KG1 (cell line): ENCODE measurements at regions not wholly inside any gene's neighbourhood (a gene's known extent, or its start where the extent isn't known, plus 50 kb on each side); places are given as distances from the start of the nearest gene placed in this dataset.

Experiments
- DNase-seq: peaks from one replicate; lab custom pipeline; 2025; lab: John Stamatoyannopoulos, UW

DNA sequence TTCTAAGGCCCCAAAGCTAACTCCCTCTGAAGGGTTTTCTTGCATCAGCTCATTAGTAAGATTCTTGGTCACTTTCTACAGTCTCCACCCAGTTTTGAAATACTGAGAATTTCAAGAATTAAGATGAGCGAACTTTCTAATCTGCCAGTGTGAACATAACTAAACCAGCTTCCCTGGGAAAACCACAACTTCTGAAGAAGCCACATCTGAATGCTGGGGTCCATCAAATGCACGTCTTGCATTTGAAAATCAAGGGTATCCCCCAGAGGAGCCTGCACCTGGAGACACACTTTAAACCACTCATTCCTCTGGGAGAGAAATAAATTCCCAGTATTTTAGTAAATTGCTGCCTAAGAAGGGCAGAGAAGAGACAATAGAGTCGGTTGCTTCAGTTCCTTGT is 292.1 kb upstream of the CDH4 start:
- no peak for DNase-seq

- DNase-seq: no peak
These were observed 291.6 kb upstream of the CDH4 start for GRCh38 chr20:60960500-60960899.

GRCh38 chr20:60961551-60961950 is 290.5 kb upstream of the CDH4 start:
- no peak for DNase-seq

DNA sequence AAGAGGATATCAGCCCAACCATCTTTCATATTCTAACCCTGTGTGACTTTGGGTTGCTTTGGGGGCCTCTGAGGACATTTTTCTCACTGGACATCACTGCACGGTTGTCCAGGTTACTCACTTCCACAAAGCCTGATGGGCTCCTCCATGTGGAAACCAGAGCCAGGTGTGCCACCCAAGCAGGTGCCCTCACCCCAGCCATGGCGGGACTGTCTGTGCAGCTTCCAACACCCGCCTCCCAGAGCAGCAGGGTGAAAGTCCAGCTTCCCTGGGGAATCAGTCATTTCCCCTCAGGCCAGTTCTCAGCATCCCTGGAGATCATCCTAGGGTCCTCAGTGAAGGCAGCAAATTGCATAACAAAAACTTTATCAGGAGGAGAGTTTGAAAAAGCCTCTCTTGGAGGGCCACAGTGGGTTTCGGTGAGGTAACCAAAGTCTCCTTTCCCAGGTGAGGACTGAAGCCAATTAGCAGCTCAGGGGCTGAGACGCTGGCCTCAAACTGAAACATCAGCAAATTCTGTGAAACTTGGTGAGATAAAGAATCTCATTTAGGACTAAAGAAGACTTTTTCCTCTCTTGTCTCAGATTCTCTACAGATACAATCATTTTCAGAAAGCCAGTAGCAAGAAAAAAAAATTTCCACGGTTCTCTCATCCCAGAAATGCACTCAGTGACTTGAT is 289.6 kb upstream of the CDH4 start:
- no peak for DNase-seq

GRCh38 chr20:60963146-60963545 is 288.9 kb upstream of the CDH4 start:
- no peak for DNase-seq

DNA sequence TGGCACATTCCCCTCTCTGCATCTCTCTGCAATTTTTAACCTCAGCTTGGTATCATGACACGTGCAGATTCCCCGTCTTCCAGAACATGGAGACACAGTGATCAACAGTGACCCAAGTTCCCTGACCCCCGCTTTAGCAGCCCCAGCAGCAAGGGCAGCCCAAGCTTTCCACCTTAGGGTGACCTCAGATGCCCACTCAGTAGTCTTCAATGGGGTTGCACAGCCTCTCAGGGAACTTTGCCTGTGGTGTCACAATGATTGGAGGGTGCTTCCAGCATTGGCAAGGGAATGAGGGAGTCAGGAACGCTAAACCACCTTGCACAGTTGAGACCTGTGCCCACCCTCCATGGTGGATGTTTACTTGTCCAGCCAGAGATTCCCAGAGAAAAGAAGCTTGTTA is 287.1 kb upstream of the CDH4 start:
- DNase-seq: no peak

DNA sequence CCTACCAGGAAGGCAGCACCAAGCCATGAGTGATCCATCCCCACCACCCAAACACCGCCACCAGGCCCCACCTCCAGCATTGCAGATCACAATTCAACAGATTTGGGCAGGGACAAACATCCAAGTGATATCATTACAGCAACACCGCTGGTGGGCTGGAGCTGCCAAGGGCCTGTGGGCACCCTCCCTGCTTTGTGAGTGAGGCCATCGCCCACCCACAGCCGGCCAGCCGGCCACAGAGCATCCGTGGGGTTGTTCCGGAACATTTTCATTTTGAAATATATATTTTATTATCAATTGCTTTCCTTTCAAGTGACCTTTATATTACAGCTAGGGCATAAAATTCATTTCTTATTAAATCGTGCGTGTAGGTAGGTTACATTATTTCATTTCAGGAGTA is 286.0 kb upstream of the CDH4 start:
- no peak for DNase-seq

- DNase-seq: no peak
These were observed 285.3 kb upstream of the CDH4 start for GRCh38 chr20:60966766-60967165.

- DNase-seq: no peak
These were observed 284.4 kb upstream of the CDH4 start for GRCh38 chr20:60967431-60968316.

DNA sequence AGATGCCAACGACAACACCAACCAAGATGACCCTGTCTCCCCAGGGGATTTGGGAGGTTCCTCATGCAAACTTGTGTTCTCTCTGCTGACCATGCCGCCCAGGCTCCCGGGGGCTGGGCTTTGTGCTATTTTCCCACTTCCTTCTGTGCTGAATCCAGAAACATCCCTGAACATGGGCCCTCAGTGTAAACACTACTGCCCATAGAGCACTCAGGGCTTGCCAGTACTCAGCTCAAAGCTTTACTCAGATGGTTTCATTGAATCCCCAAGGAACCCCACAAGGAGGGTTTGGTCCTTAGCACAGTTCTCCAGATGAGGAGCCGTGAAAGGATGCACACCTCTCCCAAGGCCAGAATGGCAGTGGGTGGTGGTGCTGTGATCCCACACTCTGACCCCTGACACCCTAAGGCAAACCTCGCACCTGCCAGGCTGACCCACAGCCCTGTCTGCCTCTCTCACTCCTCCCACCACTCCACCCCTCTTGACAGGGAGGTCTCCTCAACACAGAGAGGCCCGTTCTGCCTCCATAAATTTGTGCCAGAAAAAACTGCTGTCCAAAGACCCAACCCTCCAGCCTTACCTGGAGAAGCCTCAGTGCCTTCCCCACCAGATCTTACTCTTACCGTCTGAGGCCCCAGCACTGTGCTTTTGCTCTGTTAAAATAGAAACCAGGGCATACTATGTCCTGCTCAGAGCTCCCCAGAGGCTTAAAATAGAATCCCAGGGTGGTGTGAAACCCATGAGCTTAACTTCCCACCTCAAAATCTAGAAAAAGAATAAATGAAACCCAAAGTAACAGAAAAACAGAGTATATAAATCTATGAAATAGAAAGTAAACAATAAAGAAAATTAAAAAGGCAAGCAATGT is 283.0 kb upstream of the CDH4 start:
- DNase-seq: no peak

DNA sequence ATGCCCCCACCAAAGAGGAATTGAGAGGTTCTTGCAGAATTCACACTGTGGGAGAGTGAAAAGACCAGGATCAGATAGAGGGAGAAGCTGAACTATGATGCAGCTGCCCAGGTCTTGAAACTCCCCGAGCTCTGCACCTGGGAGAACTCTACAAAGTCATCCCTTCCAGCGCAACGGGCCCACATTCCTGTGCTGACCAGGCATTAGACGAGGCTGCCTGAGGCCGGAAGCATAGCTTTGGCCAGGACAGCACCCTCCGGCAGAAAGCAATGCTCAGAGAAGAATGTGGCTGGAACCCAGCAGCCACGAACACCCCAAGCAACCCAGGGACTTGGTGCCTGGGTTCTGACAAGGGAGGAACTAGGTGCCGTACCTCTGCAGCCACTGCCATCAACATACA is 281.5 kb upstream of the CDH4 start:
- DNase-seq: no peak

DNA sequence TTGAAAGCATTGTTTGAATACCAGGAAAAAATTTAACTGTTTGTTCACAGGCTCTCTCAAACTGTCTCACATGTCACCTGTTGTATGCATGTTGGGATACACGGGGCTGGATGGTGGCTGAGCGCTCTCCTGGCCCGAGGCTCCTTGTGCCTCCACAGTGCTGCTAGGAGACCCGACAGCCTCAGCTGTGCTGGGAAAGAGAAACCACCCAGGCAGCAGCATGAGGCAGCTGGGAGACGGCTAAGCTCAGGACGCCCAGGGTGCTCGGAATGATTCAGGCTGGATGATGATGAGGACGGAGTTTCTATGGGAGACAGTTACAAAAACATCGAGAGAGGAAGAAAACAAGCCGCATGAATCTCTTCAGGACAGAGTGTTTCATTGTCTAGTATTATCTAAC is 278.0 kb upstream of the CDH4 start:
- DNase-seq: no peak

- DNase-seq: no peak
These were observed 277.6 kb upstream of the CDH4 start for GRCh38 chr20:60974441-60974945.

GRCh38 chr20:60976139-60976538 is 275.9 kb upstream of the CDH4 start:
- DNase-seq: no peak

DNA sequence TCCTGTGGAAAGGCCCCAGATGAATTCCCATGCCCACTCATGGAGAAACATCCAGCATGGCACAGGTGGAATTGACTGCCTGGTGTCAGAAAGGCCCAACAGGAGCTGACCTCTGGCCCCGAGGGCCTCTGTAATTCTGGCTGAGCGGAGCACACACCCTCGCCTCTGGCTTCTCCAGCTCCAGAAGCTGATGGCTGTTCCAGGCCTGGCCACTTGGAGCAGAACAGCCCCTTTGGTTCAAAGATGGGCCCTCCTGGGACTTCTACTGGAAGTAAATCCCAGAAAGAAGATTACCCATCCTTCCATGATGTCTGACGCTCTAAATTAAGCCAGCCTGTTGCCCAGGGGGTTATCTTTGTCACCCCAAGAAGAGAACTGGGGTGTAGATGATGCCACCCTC is 275.1 kb upstream of the CDH4 start:
- no peak for DNase-seq

DNA sequence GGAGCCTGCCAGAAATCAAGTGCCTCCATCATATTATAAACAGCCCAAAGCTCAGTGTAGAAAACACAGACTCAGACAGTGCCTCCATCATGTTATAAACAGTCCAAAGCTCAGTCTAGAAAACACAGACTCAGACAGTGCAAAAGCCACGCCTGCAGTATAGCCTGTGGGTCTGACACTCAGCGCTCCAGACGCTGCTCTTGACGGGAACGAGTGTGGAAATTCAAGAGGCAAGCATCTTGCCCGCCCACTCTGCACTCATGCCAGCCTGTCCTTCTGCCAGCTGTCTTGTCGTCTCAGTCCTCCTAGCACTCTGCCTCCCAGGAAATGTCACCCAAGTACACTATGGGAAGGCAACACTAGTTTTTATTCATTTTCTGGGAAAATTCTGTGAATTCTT is 274.2 kb upstream of the CDH4 start:
- DNase-seq: no peak

DNA sequence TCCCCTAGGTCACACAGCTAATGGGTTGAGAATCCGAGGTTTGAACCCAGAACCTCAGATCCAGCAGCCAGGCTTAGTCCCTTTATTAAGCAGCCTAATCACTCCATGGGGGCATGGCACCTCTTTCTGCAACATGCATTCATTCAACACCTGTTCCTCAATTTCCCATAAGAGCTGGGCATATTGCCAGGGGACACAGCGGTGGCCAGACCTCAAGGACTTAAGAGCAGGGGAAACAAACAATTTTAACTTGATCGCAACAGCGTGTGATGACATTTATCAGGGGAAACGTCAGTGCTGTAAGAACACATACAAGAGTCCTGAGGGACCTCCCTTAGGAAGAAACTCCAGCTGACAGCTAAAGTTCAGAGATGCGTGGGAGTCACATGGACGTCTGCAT is 267.4 kb upstream of the CDH4 start:
- no peak for DNase-seq

DNA sequence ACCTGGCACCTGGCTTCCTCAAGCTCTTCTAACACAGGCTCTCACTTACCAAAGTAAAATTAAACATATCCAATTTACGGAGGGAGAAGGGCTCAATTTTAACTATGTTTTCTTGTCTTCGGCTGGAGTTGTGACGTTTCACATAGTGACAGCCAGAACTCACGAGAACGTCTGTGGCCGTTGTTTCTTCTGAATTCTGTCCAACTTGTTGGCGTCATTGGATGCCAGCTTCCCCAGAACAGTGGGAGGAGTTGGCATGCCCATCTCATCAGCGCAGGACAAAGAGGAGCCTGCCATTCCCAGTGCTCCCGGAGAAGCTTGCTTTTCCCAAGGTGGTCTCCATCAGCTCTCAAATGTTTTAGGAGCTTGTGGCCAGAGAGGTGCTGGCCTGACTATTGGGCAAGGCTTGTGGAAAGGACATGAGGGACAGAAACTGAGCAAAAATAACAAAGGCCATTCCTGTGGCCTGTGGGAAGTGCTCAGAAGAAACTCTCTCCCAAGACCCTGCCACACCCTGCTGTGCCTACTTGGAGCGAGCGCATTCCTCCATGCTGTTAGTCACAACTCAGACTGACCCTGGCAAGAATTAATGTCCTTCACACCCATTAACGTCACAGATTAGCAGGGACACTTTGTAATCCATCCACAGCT is 265.4 kb upstream of the CDH4 start:
- no peak for DNase-seq

GRCh38 chr20:60990061-60990460 is 262.0 kb upstream of the CDH4 start:
- DNase-seq: no peak

DNA sequence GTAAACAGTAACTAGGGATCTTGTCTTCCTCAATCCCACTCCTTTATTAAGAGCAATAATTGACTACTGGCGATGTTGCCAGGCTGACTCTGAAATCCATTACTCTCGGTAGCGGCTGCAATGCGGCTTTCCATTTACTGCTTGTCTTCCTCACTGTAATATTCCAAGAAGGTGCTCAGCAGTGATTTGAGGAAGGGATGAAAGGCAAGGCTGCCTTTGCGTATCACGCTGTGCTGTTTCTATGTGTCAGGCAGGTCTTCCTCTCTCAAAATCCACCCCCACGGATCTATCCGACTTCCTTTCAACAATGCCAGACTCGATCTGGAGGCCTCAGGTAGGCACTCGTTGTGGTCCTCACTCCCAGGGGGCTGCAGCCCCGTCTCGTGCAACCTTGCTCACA is 261.4 kb upstream of the CDH4 start:
- DNase-seq: no peak

- no peak for DNase-seq
These were observed 258.5 kb upstream of the CDH4 start for GRCh38 chr20:60993433-60994044.

DNA sequence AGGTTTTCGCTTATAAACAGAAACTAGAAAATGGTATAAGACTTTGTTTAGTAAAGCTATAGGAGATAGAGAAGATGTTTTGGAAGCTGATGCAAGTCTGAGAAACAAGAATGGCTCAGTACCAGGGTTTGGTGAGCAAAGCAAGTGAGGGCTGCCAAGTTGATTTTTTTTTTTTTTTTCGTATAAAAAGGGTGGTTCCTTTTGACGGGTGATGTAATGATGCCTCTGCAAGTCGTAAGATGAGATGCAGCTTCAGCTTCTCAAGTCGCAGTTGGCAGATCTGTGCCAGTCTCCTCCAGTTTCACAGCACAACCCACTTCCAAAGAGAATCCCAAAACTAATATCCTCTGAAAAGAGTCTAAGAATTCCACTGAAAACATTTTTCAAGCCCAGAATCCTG is 252.8 kb upstream of the CDH4 start:
- no peak for DNase-seq
